ENCODE measurements at regions not wholly inside any gene's neighbourhood (a gene's known extent, or its start where the extent isn't known, plus 50 kb on each side); places are given as distances from the start of the nearest gene placed in this dataset.
A peak's percentile ranks its signal among the peaks of the same experiment; 100 is the strongest.

DNA sequence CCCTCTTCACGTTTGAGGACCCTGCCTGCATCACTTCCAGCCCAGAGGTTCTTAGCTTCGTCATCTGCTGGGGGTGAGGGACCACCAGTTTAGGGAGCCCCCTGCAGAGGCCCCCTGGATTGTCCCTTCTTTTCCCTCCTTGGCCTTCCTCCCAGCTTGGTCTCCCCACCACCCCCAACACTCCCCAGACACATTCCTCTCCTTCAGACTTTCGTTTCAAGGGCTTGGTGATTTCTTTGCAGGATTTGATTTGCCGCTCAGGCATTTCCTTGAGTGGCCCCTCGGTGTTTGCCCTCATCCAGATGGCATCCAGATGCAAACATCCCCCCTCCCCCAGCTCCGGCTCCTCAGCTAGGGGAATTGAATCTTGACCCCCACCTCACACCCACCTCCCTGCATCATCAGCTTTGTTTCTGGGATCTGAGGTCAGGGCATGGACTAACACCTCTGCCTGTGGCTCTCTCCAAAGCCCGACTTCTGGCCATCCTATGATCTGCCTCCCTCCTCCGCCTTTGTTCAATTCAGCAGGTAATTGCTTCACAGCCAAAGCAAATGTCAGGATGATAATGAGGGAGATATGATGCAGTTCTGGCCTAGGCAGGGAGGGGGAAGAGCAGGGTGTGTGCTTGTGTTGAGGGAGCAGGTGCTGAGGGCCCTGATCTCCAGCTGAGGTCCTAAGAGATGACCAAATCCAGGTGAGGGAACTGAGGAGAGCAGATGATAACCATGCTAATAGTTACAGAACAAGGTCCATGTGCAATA lies 141.5 kb downstream of the VEGFA start (continued):
- TF ChIP-seq, protein P1, sequence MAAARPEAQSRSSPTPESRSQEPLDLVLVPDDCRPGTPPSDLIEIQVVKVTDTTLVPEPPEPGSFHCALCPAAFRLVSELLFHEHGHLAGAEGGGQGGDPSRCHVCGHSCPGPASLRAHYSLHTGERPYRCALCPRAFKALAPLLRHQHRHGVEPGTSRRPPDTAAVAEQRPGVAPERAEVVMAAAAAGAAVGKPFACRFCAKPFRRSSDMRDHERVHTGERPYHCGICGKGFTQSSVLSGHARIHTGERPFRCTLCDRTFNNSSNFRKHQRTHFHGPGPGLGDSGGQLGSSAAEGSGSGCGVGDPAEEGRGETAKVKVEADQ (CRISPR knock-in tag; IDR thresholded peaks at IDR 0.05; ENCODE audit: borderline replicate concordance) = 0 out of 2 replicates have a peak, but pooled peaks have one; percentile 32
- TF ChIP-seq PRPF4 (IDR thresholded peaks at IDR 0.05; ENCODE audit: low read depth, low read length, poor library complexity, severe bottlenecking) (no peak), MED1 (CRISPR knock-in tag; IDR thresholded peaks at IDR 0.05) (peak; percentile 22; the same call in 1 of the 2 replicates)
- TF ChIP-seq, protein P2, sequence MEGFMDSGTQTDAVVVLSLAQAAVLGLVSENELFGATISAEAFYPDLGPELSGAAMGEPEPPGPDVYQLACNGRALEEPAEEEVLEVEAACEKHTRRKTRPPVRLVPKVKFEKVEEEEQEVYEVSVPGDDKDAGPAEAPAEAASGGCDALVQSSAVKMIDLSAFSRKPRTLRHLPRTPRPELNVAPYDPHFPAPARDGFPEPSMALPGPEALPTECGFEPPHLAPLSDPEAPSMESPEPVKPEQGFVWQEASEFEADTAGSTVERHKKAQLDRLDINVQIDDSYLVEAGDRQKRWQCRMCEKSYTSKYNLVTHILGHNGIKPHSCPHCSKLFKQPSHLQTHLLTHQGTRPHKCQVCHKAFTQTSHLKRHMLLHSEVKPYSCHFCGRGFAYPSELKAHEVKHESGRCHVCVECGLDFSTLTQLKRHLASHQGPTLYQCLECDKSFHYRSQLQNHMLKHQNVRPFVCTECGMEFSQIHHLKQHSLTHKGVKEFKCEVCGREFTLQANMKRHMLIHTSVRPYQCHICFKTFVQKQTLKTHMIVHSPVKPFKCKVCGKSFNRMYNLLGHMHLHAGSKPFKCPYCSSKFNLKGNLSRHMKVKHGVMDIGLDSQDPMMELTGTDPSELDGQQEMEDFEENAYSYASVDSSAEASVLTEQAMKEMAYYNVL (CRISPR knock-in tag; IDR thresholded peaks at IDR 0.05; ENCODE audit: borderline replicate concordance) = peak; percentile 48; the same call in 1 of the 2 replicates
- TF ChIP-seq, protein P3, sequence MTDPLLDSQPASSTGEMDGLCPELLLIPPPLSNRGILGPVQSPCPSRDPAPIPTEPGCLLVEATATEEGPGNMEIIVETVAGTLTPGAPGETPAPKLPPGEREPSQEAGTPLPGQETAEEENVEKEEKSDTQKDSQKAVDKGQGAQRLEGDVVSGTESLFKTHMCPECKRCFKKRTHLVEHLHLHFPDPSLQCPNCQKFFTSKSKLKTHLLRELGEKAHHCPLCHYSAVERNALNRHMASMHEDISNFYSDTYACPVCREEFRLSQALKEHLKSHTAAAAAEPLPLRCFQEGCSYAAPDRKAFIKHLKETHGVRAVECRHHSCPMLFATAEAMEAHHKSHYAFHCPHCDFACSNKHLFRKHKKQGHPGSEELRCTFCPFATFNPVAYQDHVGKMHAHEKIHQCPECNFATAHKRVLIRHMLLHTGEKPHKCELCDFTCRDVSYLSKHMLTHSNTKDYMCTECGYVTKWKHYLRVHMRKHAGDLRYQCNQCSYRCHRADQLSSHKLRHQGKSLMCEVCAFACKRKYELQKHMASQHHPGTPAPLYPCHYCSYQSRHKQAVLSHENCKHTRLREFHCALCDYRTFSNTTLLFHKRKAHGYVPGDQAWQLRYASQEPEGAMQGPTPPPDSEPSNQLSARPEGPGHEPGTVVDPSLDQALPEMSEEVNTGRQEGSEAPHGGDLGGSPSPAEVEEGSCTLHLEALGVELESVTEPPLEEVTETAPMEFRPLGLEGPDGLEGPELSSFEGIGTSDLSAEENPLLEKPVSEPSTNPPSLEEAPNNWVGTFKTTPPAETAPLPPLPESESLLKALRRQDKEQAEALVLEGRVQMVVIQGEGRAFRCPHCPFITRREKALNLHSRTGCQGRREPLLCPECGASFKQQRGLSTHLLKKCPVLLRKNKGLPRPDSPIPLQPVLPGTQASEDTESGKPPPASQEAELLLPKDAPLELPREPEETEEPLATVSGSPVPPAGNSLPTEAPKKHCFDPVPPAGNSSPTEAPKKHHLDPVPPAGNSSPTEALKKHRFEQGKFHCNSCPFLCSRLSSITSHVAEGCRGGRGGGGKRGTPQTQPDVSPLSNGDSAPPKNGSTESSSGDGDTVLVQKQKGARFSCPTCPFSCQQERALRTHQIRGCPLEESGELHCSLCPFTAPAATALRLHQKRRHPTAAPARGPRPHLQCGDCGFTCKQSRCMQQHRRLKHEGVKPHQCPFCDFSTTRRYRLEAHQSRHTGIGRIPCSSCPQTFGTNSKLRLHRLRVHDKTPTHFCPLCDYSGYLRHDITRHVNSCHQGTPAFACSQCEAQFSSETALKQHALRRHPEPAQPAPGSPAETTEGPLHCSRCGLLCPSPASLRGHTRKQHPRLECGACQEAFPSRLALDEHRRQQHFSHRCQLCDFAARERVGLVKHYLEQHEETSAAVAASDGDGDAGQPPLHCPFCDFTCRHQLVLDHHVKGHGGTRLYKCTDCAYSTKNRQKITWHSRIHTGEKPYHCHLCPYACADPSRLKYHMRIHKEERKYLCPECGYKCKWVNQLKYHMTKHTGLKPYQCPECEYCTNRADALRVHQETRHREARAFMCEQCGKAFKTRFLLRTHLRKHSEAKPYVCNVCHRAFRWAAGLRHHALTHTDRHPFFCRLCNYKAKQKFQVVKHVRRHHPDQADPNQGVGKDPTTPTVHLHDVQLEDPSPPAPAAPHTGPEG (CRISPR knock-in tag; IDR thresholded peaks at IDR 0.05) = 0 out of 2 replicates have a peak, but pooled peaks have one; percentile 24
- TF ChIP-seq, protein P4, sequence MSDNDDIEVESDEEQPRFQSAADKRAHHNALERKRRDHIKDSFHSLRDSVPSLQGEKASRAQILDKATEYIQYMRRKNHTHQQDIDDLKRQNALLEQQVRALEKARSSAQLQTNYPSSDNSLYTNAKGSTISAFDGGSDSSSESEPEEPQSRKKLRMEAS (IDR thresholded peaks at IDR 0.05) = no peak
- TF ChIP-seq, protein P5, sequence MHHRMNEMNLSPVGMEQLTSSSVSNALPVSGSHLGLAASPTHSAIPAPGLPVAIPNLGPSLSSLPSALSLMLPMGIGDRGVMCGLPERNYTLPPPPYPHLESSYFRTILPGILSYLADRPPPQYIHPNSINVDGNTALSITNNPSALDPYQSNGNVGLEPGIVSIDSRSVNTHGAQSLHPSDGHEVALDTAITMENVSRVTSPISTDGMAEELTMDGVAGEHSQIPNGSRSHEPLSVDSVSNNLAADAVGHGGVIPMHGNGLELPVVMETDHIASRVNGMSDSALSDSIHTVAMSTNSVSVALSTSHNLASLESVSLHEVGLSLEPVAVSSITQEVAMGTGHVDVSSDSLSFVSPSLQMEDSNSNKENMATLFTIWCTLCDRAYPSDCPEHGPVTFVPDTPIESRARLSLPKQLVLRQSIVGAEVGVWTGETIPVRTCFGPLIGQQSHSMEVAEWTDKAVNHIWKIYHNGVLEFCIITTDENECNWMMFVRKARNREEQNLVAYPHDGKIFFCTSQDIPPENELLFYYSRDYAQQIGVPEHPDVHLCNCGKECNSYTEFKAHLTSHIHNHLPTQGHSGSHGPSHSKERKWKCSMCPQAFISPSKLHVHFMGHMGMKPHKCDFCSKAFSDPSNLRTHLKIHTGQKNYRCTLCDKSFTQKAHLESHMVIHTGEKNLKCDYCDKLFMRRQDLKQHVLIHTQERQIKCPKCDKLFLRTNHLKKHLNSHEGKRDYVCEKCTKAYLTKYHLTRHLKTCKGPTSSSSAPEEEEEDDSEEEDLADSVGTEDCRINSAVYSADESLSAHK (CRISPR knock-in tag; IDR thresholded peaks at IDR 0.05; ENCODE audit: borderline replicate concordance) = no peak
